Ascending aorta (tissue), 2 donors: ENCODE measurements at regions not wholly inside any gene's neighbourhood (a gene's known extent, or its start where the extent isn't known, plus 50 kb on each side); places are given as distances from the start of the nearest gene placed in this dataset.

ENCODE experiments used
- DNase-seq, 2 donors: peaks; one replicate each; pipeline ENCODE4 v3.0.0-alpha.2; 2019; ENCODE audit warnings: low spot score in 2 of 2
- H3K27ac ChIP-seq, 2 donors: fragments of 200-600 bp; sonication (generic); one replicate each; pipeline ENCODE4 v1.5.1; 2016 to 2017; ENCODE audit warnings: mild to moderate bottlenecking in 1 of 2
- H3K27me3 ChIP-seq: fragments of 200-600 bp; sonication (generic); one replicate; pipeline ENCODE4 v1.5.1; 2017
- H3K36me3 ChIP-seq, 2 donors: fragments of 200-600 bp; sonication (generic); one replicate each; pipeline ENCODE4 v1.5.1; 2016
- H3K4me1 ChIP-seq, 2 donors: fragments of 200-600 bp; sonication (generic); one replicate each; pipeline ENCODE4 v1.5.1; 2016 to 2017; ENCODE audit warnings: mild to moderate bottlenecking in 1 of 2
- H3K4me3 ChIP-seq, 2 donors: fragments of 200-600 bp; sonication (generic); one replicate each; pipeline ENCODE4 v1.5.1; 2016 to 2017; ENCODE audit warnings: mild to moderate bottlenecking in 1 of 2
- H3K9me3 ChIP-seq, 2 donors: fragments of 200-600 bp; sonication (generic); one replicate each; pipeline ENCODE4 v1.5.1; 2016
- CTCF ChIP-seq, 3 experiments: fragments of 200-600 bp in 2 of 3; fragments of 450-650 bp in 1 of 3; sonication (generic) in 2 of 3; IDR thresholded peaks; one replicate each; pipeline ENCODE4 v1.5.1; 2016 to 2019; ENCODE audit warnings: antibody characterized with exemption in 3 of 3, mild to moderate bottlenecking in 1 of 3, moderate library complexity in 1 of 3
- intact Hi-C: fragments of 100-400 bp; cut with DNase I; formaldehyde crosslinking; loops from one replicate; pipeline ENCODE4 v1.15.1; 2023

GRCh38 chr4:59217910-59218631 lies 1982.1 kb upstream of the ADGRL3 start:
- no peak for DNase-seq
- no peaks in the 10 kb centered on the region for H3K9me3 ChIP-seq
- H3K4me1 ChIP-seq, result no peaks in the 10 kb centered on the region
- no peaks in the 10 kb centered on the region for H3K36me3 ChIP-seq
- no peaks in the 10 kb centered on the region for H3K27me3 ChIP-seq
- no peak overlapping the region for H3K27ac ChIP-seq
- TF ChIP-seq CTCF (IDR thresholded peaks at IDR 0.05), result no peak
- intact Hi-C loops, result no loop called here
- H3K4me3 ChIP-seq, result no peak overlapping the region

- no peaks in the 10 kb centered on the region for H3K27me3 ChIP-seq
- H3K4me3 ChIP-seq, result no peak overlapping the region
- intact Hi-C loops, result no loop called here
- H3K4me1 ChIP-seq, result no peaks in the 10 kb centered on the region
- TF ChIP-seq CTCF (IDR thresholded peaks at IDR 0.05), result no peak
- no peaks in the 10 kb centered on the region for H3K36me3 ChIP-seq
- no peaks in the 10 kb centered on the region for H3K9me3 ChIP-seq
- no peak for DNase-seq
- no peak overlapping the region for H3K27ac ChIP-seq
Measured at GRCh38 chr4:59222221-59222620, 1977.9 kb upstream of the ADGRL3 start.

- no peak for DNase-seq
- Histone ChIP-seq H3K27ac (no peak overlapping the region), H3K36me3 (no peaks in the 10 kb centered on the region), H3K4me3 (no peak overlapping the region), H3K27me3 (no peaks in the 10 kb centered on the region), H3K4me1 (no peaks in the 10 kb centered on the region), H3K9me3 (no peaks in the 10 kb centered on the region)
- no peak for TF ChIP-seq CTCF (IDR thresholded peaks at IDR 0.05)
- intact Hi-C loops, result no loop called here
Measured at GRCh38 chr4:59223292-59223941, 1976.7 kb upstream of the ADGRL3 start.

- no peak overlapping the region for H3K4me3 ChIP-seq
- no peak for TF ChIP-seq CTCF (IDR thresholded peaks at IDR 0.05)
- DNase-seq, result no peak
- no peaks in the 10 kb centered on the region for H3K9me3 ChIP-seq
- intact Hi-C loops, result no loop called here
- H3K36me3 ChIP-seq, result no peaks in the 10 kb centered on the region
- no peaks in the 10 kb centered on the region for H3K4me1 ChIP-seq
- H3K27me3 ChIP-seq, result no peaks in the 10 kb centered on the region
- no peak overlapping the region for H3K27ac ChIP-seq
Measured at GRCh38 chr4:59238212-59238611, 1961.9 kb upstream of the ADGRL3 start.

GRCh38 chr4:59240011-59240410 lies 1960.1 kb upstream of the ADGRL3 start:
- DNase-seq, result no peak
- no peak for TF ChIP-seq CTCF (IDR thresholded peaks at IDR 0.05)
- Histone ChIP-seq H3K4me1 (no peaks in the 10 kb centered on the region), H3K27ac (no peak overlapping the region), H3K9me3 (no peaks in the 10 kb centered on the region), H3K36me3 (no peaks in the 10 kb centered on the region), H3K27me3 (no peaks in the 10 kb centered on the region), H3K4me3 (no peak overlapping the region)
- intact Hi-C loops, result no loop called here
